CD14-positive monocyte (primary cell): ENCODE measurements at regions not wholly inside any gene's neighbourhood (a gene's known extent, or its start where the extent isn't known, plus 50 kb on each side); places are given as distances from the start of the nearest gene placed in this dataset.

Experiments
- DNase-seq, 3 donors: peaks; one replicate each; pipeline ENCODE4 v3.0.0-alpha.2; 2011 to 2022
- H2AFZ ChIP-seq: 2 replicates; pipeline ENCODE4 v1.6.0; 2012; ENCODE audit warnings: mild to moderate bottlenecking, low read depth, low read length, inconsistent platforms; ENCODE audit not compliant: insufficient read depth, poor library complexity, severe bottlenecking
- H3K27ac ChIP-seq, 2 donors: 1 replicate in 1 of 2; 2 replicates in 1 of 2; pipeline ENCODE4 v1.5.1; 2012 to 2013; ENCODE audit warnings: low read length in 2 of 2, control low read depth in 1 of 2, inconsistent platforms in 1 of 2, low read depth in 1 of 2, mild to moderate bottlenecking in 1 of 2
- H3K27me3 ChIP-seq, 2 donors: one replicate each; pipeline versions ENCODE4 v1.6.0 to v1.6.1; 2011 to 2013; ENCODE audit warnings: low read length in 2 of 2; ENCODE audit not compliant: control insufficient read depth in 2 of 2, insufficient read depth in 2 of 2
- H3K36me3 ChIP-seq, 2 donors: replicated peaks in 1 of 2; 1 replicate in 1 of 2; 2 replicates in 1 of 2; pipeline versions ENCODE4 v1.5.1 to v1.6.1; 2012 to 2013; ENCODE audit warnings: low read length in 2 of 2, control low read depth in 1 of 2, inconsistent platforms in 1 of 2, mild to moderate bottlenecking in 1 of 2; ENCODE audit not compliant: insufficient read depth in 2 of 2, control insufficient read depth in 1 of 2
- H3K4me1 ChIP-seq, 2 donors: 1 replicate in 1 of 2; 2 replicates in 1 of 2; pipeline versions ENCODE4 v1.5.1 to v1.6.1; 2012 to 2013; ENCODE audit warnings: low read length in 2 of 2, control low read depth in 1 of 2, inconsistent platforms in 1 of 2, mild to moderate bottlenecking in 1 of 2, moderate library complexity in 1 of 2; ENCODE audit not compliant: insufficient read depth in 2 of 2, control insufficient read depth in 1 of 2
- H3K4me2 ChIP-seq: replicated peaks from 2 replicates; pipeline ENCODE3; 2012; ENCODE audit warnings: low read length, moderate library complexity, mild to moderate bottlenecking; ENCODE audit not compliant: poor library complexity, severe bottlenecking; ENCODE audit errors: extremely low read depth
- H3K4me3 ChIP-seq, 3 experiments: fragments of 200-600 bp in 1 of 3; sonication (generic) in 1 of 3; replicated peaks in 1 of 3; 1 replicate in 2 of 3; 2 replicates in 1 of 3; pipeline ENCODE4 v1.5.1; 2011 to 2013; ENCODE audit warnings: low read length in 3 of 3, mild to moderate bottlenecking in 3 of 3, control low read depth in 2 of 3, low read depth in 2 of 3, inconsistent platforms in 1 of 3, moderate library complexity in 1 of 3
- H3K79me2 ChIP-seq: 2 replicates; pipeline ENCODE4 v1.6.0; 2012; ENCODE audit warnings: mild to moderate bottlenecking, control low read depth, inconsistent platforms, low read length, moderate library complexity; ENCODE audit not compliant: insufficient read depth
- H3K9ac ChIP-seq: 2 replicates; pipeline ENCODE4 v1.6.0; 2017; ENCODE audit warnings: low read length, mild to moderate bottlenecking; ENCODE audit not compliant: insufficient read depth, poor library complexity, severe bottlenecking
- H3K9me3 ChIP-seq, 2 donors: replicated peaks in 1 of 2; 1 replicate in 1 of 2; 2 replicates in 1 of 2; pipeline versions ENCODE4 v1.5.1 to v1.6.1; 2012 to 2013; ENCODE audit warnings: low read length in 2 of 2, control low read depth in 1 of 2; ENCODE audit not compliant: control insufficient read depth in 1 of 2, insufficient read depth in 1 of 2
- H4K20me1 ChIP-seq: 2 replicates; pipeline ENCODE4 v1.6.0; 2012; ENCODE audit warnings: mild to moderate bottlenecking, low read length, control low read depth, moderate library complexity; ENCODE audit not compliant: insufficient read depth
- H3K27ac Mint-ChIP-seq, 7 donors: one replicate each; pipeline ENCODE4 v1.8.0; 2020; ENCODE audit warnings: mild to moderate bottlenecking in 7 of 7, mixed read lengths in 7 of 7, moderate library complexity in 6 of 7, inconsistent platforms in 2 of 7
- H3K27me3 Mint-ChIP-seq, 3 donors: one replicate each; pipeline ENCODE4 v1.8.0; 2021 to 2022; ENCODE audit warnings: low read depth in 3 of 3, mild to moderate bottlenecking in 3 of 3, mixed read lengths in 3 of 3, moderate library complexity in 3 of 3, inconsistent platforms in 1 of 3
- H3K36me3 Mint-ChIP-seq, 2 donors: one replicate each; pipeline ENCODE4 v1.8.0; 2020; ENCODE audit warnings: mixed read lengths in 2 of 2, inconsistent platforms in 1 of 2, mild to moderate bottlenecking in 1 of 2
- H3K4me1 Mint-ChIP-seq: one replicate; pipeline ENCODE4 v1.8.0; 2020; ENCODE audit warnings: mild to moderate bottlenecking, mixed read lengths
- H3K4me3 Mint-ChIP-seq, 2 donors: one replicate each; pipeline ENCODE4 v1.8.0; 2020; ENCODE audit warnings: mild to moderate bottlenecking in 2 of 2, mixed read lengths in 2 of 2, moderate library complexity in 1 of 2
- H3K9me3 Mint-ChIP-seq, 7 donors: one replicate each; pipeline ENCODE4 v1.8.0; 2020 to 2022; ENCODE audit warnings: mixed read lengths in 7 of 7, mild to moderate bottlenecking in 6 of 7, moderate library complexity in 6 of 7, inconsistent platforms in 2 of 7
- WGBS: methylation state at CpG from one replicate; pipeline ENCODE4 v1.1.5; 2013; ENCODE audit warnings: missing lambda C conversion rate; ENCODE audit not compliant: insufficient coverage; 5-methylcytosine and 5-hydroxymethylcytosine counted together
- intact Hi-C, 2 donors: fragments of 100-400 bp; cut with micrococcal nuclease; formaldehyde crosslinking; loops; one replicate each; pipeline versions ENCODE4 v1.15.0 to v1.15.1; 2023
- TF ChIP-seq, protein P1 (sequence below): fragments of 200-600 bp; IDR thresholded peaks from one replicate; pipeline ENCODE4 v1.8.0; 2022; ENCODE audit warnings: antibody characterized with exemption, mild to moderate bottlenecking

DNA sequence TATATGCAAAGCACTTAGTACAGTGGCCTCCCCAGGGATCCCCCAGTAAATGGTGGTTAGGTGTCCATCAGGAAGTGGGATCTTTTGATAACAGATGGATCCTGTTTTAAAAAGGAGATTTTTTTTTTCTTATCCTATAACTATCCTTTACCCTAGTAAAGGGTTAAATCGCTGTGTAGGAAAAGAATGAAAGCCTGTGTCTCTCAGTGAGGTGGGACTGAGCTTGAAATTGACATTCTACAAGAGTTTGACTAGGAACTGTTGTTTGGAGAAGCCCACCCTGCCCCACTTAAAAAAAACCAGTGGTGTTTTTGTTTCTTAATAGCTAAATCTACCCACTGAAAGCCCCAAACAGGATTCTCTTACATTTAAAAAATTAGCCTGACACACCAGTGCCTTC lies 112.2 kb upstream of the EGLN3 start:
- no peaks in the 10 kb centered on the region for H4K20me1 ChIP-seq
- peaks cover 13 to 15% of the 10 kb centered on the region in 2 donors for H3K4me1 ChIP-seq
- no peaks in the 10 kb centered on the region for H3K79me2 ChIP-seq
- no peak for DNase-seq
- Mint-ChIP-seq H3K36me3 (peaks cover 0 to 5% of the 10 kb centered on the region in 2 donors), H3K9me3 (peaks cover 0 to 4% (median 0%) of the 10 kb centered on the region in 7 donors), H3K27me3 (peaks cover 16 to 26% (median 23%) of the 10 kb centered on the region in 3 donors), H3K4me3 (no peak overlapping the region), H3K4me1 (peaks cover 15% of the 10 kb centered on the region), H3K27ac (no peak overlapping the region)
- no peak overlapping the region for H3K9ac ChIP-seq
- TF ChIP-seq, protein P1, sequence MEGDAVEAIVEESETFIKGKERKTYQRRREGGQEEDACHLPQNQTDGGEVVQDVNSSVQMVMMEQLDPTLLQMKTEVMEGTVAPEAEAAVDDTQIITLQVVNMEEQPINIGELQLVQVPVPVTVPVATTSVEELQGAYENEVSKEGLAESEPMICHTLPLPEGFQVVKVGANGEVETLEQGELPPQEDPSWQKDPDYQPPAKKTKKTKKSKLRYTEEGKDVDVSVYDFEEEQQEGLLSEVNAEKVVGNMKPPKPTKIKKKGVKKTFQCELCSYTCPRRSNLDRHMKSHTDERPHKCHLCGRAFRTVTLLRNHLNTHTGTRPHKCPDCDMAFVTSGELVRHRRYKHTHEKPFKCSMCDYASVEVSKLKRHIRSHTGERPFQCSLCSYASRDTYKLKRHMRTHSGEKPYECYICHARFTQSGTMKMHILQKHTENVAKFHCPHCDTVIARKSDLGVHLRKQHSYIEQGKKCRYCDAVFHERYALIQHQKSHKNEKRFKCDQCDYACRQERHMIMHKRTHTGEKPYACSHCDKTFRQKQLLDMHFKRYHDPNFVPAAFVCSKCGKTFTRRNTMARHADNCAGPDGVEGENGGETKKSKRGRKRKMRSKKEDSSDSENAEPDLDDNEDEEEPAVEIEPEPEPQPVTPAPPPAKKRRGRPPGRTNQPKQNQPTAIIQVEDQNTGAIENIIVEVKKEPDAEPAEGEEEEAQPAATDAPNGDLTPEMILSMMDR, result no peak
- intact Hi-C loops, result no loop called here
- H3K36me3 ChIP-seq, result no peaks in the 10 kb centered on the region
- no CpG with 5 or more reads among the region's 1 CpG for WGBS
- no peak overlapping the region for H3K4me3 ChIP-seq
- H3K27me3 ChIP-seq, result peaks cover 0 to 19% of the 10 kb centered on the region in 2 donors
- H3K4me2 ChIP-seq, result no peak overlapping the region
- no peak overlapping the region for H3K27ac ChIP-seq
- H2AFZ ChIP-seq, result no peak overlapping the region
- no peaks in the 10 kb centered on the region for H3K9me3 ChIP-seq

DNA sequence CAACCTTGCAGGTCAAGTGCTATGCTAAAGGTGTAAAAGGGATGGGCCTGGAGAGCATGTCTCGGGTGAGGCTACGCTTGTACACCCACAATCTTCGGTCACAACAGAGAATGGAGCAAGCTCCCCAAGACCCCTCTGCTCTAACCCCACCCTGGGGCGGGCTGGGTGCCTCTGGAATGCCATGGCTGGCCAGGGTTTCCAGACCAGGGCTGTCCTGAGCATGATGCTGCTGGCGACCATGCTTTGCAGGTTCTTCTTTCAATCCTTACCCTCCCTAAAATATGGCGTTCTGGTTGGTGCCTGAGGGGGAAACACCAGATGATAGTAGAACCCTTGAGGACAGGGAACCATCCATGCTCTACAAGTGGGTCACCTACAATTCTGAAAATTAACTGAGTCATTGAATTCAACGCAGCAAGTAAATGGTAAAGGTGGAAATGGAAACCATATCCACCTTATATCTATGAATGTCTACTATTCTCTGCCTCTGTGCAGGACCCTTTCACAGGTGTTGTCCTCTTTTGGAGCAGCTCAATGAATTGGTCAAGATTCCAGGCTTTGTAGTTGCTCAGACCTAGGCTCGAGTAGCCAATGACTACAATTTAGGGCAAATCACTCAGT lies 111.6 kb upstream of the EGLN3 start:
- no peak overlapping the region for H3K27ac Mint-ChIP-seq
- peaks cover 15% of the 10 kb centered on the region for H3K4me1 Mint-ChIP-seq
- no peaks in the 10 kb centered on the region for H4K20me1 ChIP-seq

More for the DNA sequence above, 111.6 kb upstream of the EGLN3 start:
- Histone ChIP-seq H3K36me3 (no peaks in the 10 kb centered on the region), H3K4me1 (peaks cover 13 to 15% of the 10 kb centered on the region in 2 donors), H3K27me3 (peaks cover 0 to 23% of the 10 kb centered on the region in 2 donors), H3K79me2 (no peaks in the 10 kb centered on the region), H3K27ac (no peak overlapping the region), H3K4me3 (no peak overlapping the region), H3K9ac (no peak overlapping the region), H2AFZ (no peak overlapping the region), H3K4me2 (no peak overlapping the region), H3K9me3 (no peaks in the 10 kb centered on the region)
- no peak overlapping the region for H3K4me3 Mint-ChIP-seq
- TF ChIP-seq, protein P1, result no peak
- H3K36me3 Mint-ChIP-seq, result peaks cover 0 to 5% of the 10 kb centered on the region in 2 donors
- WGBS, result 100% methylated on average over 1 of the region's 8 CpGs
- intact Hi-C loops, result no loop called here
- no peak for DNase-seq
- H3K27me3 Mint-ChIP-seq, result peaks cover 16 to 26% (median 25%) of the 10 kb centered on the region in 3 donors
- H3K9me3 Mint-ChIP-seq, result peaks cover 0 to 4% (median 0%) of the 10 kb centered on the region in 7 donors
